Cerebellar cortex (tissue), 1 donor: ENCODE measurements at regions not wholly inside any gene's neighbourhood (a gene's known extent, or its start where the extent isn't known, plus 50 kb on each side); places are given as distances from the start of the nearest gene placed in this dataset.
A peak's percentile ranks its signal among the peaks of the same experiment; 100 is the strongest.

Source experiments
- DNase-seq: peaks from one replicate; pipeline ENCODE4 v3.0.0-alpha.2; 2015; ENCODE audit warnings: low spot score

DNA sequence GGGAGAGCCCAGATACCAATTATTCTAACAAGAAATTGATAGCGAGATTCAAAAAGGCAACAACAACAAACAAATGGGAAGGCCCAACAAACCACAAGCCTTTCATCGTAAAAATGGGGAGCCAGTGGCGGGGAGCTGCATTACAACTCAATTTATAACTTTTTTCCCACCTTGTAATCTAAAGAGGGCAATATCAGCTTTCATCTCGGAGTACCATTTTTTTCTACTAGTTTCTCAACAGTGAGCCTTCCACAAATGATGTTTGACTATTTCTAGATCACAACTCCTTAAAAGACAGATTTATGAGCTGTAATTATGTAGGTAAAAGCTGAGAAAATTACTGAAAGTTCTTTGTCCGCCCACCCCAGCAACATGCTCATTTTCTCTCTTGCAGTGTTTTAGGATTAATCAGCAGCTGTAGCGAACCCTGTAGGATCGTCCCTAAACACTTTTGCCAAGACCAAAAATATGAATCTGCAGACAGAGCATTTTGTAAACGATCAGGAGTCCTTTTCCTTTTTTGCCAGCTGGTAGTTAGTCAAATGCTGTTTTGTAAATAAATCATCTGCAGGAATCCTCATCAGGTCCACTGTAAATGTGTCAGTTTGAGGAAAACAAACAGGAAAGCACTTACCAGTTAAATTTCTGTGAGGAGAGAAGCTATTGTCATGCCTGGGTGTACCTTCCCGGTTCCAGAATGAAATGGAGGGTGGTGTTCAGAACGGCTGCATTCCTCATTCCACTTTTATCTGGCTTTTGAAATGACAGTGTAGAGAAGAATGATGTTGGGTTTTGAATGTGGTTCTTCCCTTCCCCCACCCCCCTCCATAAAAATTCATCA lies 53.2 kb downstream of the EEF1B2 start:
- DNase-seq = peak; percentile 7

DNA sequence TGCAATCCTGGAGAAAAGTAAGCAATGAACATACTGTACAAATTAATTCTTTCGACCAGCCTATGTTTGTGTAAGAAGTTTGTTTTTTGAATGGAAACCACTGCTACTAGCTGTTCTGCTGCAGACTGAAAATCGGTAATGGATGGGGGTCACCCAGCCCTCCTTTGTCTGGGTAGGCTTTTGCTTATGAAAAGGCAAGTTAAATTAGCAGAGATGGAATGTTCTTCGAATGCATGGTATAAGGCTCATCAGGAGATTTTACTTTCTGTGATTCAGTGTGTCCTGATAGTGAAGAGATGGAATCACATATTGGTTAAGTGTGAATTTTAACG lies 53.8 kb downstream of the EEF1B2 start:
- no peak for DNase-seq

DNA sequence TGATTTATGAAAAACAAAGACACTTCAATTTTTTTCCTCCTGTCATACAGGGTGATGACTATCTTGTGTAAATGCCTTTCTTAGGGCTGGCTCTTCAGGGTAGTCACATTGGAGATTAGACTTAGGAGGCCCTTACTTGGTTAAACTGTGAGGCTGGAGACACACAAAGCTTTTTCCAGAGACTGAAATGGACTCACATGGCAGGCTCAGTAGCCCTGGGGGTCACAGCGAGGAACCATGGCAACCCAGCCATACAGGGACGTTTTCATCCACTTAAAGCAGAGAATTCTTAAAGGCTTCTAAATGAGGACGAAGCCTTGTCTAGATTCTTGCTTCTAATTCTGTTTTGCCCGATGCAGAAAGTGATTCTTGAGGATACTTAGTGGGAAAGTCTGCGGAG lies 57.3 kb upstream of the ZDBF2 start:
- no peak for DNase-seq

DNA sequence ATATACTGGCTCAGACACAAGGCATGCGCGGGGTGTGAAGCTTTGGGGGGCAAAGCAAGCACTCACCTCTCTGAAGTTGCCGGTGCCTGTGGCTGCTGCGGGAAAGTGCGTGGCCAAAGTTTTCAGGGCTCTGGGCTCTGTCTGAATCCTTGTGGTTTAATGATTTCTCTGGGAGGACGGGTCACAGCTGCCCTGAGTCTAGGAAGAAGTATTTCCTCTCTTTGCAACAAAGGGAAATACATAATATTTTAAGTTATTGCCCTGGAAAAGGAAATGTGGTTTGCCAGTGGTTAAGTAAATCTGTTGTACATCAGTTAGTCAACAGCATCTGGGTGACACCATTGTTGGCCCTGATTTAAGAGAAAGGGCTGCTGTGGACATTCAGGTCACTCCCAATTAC lies 56.7 kb upstream of the ZDBF2 start:
- DNase-seq = no peak

DNA sequence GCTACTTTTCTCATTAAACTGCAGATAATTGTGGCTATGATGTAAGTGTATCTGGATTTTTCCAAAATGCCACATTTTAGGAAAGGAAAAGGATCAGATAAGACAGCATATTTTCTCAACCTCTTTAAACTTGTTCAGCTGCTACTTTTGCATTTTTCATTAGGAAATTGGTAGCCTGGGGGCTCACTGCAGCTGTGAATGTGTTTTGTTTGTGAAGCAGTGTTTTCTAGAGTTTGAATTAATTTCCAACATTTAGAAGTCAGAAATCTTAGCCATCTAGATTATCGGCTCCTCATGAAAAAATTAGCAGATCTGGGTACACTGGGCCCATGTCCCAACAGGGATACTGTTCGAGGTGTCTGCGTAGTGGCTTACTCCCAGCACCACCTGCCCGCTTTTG lies 56.3 kb upstream of the ZDBF2 start:
- DNase-seq = no peak

DNA sequence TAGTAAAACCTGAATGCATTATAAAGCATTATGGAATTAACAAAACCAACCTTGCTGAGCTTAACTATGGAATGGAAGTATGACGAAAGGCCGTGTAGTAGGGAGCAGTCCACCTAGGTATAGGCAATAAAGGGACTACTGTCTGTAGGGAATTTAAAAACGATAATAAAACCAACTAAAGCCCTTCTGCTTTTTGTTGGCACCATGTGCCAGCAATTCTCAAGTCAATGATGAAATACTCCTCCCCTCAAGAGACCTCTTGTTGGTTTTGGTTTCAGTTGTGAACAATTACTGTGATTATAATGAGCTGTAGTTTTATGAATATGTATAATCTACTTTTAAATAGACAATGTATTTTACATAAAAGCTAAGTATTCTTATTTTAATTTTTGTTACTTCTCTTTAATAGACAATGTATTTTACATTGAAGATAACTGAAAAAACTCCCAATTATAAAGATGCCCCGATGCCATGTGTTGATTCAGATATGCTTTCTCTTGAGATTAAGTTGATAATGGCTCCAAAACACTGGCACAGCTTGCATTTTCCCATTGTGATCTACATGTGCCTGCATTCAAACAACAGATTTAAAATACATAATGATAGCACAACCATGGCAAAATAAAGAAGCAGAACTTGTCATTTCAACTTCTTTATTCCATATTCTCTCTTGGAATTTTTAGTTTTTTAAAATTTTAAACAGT lies 55.5 kb upstream of the ZDBF2 start:
- DNase-seq = no peak

DNA sequence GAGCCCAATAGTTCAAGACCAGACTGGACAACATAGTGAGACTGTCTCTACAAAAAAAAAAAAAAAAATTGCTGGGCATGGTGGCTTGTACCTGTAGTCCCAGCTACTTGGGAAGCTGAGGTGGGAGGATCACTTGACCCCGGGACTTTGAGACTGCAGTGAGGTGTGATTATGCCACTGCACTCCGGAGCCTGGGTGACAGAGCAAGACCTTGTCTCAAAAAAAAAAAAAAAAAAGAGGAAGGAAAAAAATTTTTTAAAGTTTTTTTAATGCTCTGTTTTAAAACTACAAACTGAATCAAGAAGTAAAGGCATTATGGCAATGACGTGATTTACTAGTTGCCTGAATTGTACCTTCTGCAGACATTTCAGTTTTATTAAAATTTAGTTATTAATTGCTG lies 54.5 kb upstream of the ZDBF2 start:
- no peak for DNase-seq

DNA sequence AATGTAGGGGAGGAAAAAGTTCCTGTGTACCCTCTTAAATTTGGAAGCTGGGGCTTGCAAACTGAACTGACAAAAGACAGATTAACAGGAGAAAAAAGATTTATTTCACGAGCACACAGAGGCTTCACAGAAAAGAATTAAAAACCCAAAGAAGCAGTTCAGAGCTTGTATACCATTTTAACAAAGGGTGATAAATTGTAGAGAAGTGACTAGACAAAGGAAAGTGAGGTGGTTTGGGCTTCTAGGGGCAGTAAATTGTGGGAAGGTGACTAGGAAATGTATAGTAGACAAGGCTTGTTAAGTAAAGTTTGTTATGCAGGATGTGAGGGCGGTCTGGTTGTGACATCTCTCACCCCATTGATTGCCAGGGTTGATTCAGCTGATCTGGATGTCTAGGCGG lies 53.5 kb upstream of the ZDBF2 start:
- DNase-seq = no peak
